Osteoblast (primary cell): ENCODE measurements at regions not wholly inside any gene's neighbourhood (a gene's known extent, or its start where the extent isn't known, plus 50 kb on each side); places are given as distances from the start of the nearest gene placed in this dataset.

Source experiments
- DNase-seq: peaks from one replicate; pipeline ENCODE4 v3.0.0; 2011; ENCODE audit warnings: low spot score, mixed read lengths; ENCODE audit not compliant: insufficient read length; ENCODE audit errors: missing footprints
- H2AFZ ChIP-seq: 2 replicates; pipeline ENCODE4 v1.6.0; 2011; ENCODE audit warnings: mild to moderate bottlenecking, low read length
- H3K27ac ChIP-seq: 2 replicates; pipeline ENCODE4 v1.5.1; 2011; ENCODE audit warnings: mild to moderate bottlenecking, low read depth, low read length, moderate library complexity
- H3K27me3 ChIP-seq: 2 replicates; pipeline ENCODE4 v1.6.0; 2012; ENCODE audit warnings: mild to moderate bottlenecking, control low read depth, inconsistent platforms, low read length, moderate library complexity; ENCODE audit not compliant: insufficient read depth
- H3K36me3 ChIP-seq: 2 replicates; pipeline ENCODE4 v1.5.1; 2011; ENCODE audit warnings: mild to moderate bottlenecking, low read length, control low read depth, moderate library complexity; ENCODE audit not compliant: insufficient read depth
- H3K4me1 ChIP-seq: 2 replicates; pipeline ENCODE4 v1.5.1; 2011; ENCODE audit warnings: mild to moderate bottlenecking, low read length, control low read depth, moderate library complexity; ENCODE audit not compliant: insufficient read depth
- H3K4me2 ChIP-seq: 2 replicates; pipeline ENCODE4 v1.6.0; 2011; ENCODE audit warnings: mild to moderate bottlenecking, low read length; ENCODE audit not compliant: insufficient read depth
- H3K4me3 ChIP-seq: fragments of 200-600 bp; sonication (generic); 3 replicates; pipeline ENCODE4 v1.5.1; 2012; ENCODE audit warnings: mild to moderate bottlenecking, low read length, inconsistent platforms; ENCODE audit not compliant: insufficient read depth
- H3K79me2 ChIP-seq: 2 replicates; pipeline ENCODE4 v1.6.0; 2012; ENCODE audit warnings: mild to moderate bottlenecking, low read length, control low read depth, inconsistent platforms; ENCODE audit not compliant: insufficient read depth
- H3K9me3 ChIP-seq: 2 replicates; pipeline ENCODE4 v1.5.1; 2011; ENCODE audit warnings: low read depth, low read length, control low read depth
- H4K20me1 ChIP-seq: 2 replicates; pipeline ENCODE4 v1.6.0; 2012; ENCODE audit warnings: mild to moderate bottlenecking, low read length, control low read depth; ENCODE audit not compliant: insufficient read depth
- TF ChIP-seq, protein P1 (sequence below): IDR thresholded peaks from 2 replicates; pipeline ENCODE4 v1.5.1; 2011; ENCODE audit warnings: mild to moderate bottlenecking, low read depth, low read length, moderate library complexity; ENCODE audit errors: extremely low read depth

- H3K9me3 ChIP-seq, result no peaks in the 10 kb centered on the region
- no peak overlapping the region for H2AFZ ChIP-seq
- no peak overlapping the region for H3K4me3 ChIP-seq
- no peaks in the 10 kb centered on the region for H3K4me1 ChIP-seq
- no peaks in the 10 kb centered on the region for H3K27me3 ChIP-seq
- TF ChIP-seq, protein P1, sequence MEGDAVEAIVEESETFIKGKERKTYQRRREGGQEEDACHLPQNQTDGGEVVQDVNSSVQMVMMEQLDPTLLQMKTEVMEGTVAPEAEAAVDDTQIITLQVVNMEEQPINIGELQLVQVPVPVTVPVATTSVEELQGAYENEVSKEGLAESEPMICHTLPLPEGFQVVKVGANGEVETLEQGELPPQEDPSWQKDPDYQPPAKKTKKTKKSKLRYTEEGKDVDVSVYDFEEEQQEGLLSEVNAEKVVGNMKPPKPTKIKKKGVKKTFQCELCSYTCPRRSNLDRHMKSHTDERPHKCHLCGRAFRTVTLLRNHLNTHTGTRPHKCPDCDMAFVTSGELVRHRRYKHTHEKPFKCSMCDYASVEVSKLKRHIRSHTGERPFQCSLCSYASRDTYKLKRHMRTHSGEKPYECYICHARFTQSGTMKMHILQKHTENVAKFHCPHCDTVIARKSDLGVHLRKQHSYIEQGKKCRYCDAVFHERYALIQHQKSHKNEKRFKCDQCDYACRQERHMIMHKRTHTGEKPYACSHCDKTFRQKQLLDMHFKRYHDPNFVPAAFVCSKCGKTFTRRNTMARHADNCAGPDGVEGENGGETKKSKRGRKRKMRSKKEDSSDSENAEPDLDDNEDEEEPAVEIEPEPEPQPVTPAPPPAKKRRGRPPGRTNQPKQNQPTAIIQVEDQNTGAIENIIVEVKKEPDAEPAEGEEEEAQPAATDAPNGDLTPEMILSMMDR, result no peak
- no peaks in the 10 kb centered on the region for H4K20me1 ChIP-seq
- no peaks in the 10 kb centered on the region for H3K36me3 ChIP-seq
- no peak for DNase-seq
- no peaks in the 10 kb centered on the region for H3K79me2 ChIP-seq
- H3K27ac ChIP-seq, result no peak overlapping the region
- H3K4me2 ChIP-seq, result no peak overlapping the region
Observed at GRCh38 chr18:61189376-61189775, 143.9 kb upstream of the CDH20 start.

DNA sequence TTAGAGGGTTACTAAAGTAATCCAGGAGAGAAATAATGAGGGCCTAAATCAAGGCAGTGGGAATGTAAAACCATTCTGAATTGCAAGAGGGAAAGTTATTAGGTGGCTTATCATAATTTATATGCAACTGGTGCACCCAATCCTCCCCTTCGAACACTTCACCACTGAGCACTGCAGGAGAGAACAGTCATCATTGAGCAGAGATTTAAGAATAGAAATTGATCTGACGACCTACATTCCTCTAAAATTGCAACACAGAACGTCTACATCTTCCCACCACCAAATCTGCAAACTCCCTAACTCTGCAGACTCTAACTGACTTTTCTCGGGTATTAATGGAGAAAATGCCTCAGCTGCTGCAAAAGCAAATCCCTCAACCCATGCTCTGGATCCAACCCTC is 138.5 kb upstream of the CDH20 start:
- Histone ChIP-seq H3K4me1 (no peaks in the 10 kb centered on the region), H3K27me3 (no peaks in the 10 kb centered on the region), H4K20me1 (no peaks in the 10 kb centered on the region), H2AFZ (no peak overlapping the region), H3K4me3 (no peak overlapping the region), H3K27ac (no peak overlapping the region), H3K36me3 (no peaks in the 10 kb centered on the region), H3K9me3 (no peaks in the 10 kb centered on the region), H3K4me2 (no peak overlapping the region), H3K79me2 (no peaks in the 10 kb centered on the region)
- TF ChIP-seq, protein P1, result no peak
- DNase-seq, result no peak

GRCh38 chr18:61196750-61197149 is 136.5 kb upstream of the CDH20 start:
- Histone ChIP-seq H3K27ac (no peak overlapping the region), H3K9me3 (no peaks in the 10 kb centered on the region), H3K4me3 (no peak overlapping the region), H3K4me2 (no peak overlapping the region), H3K79me2 (no peaks in the 10 kb centered on the region), H4K20me1 (no peaks in the 10 kb centered on the region), H3K36me3 (no peaks in the 10 kb centered on the region), H3K27me3 (no peaks in the 10 kb centered on the region), H2AFZ (no peak overlapping the region), H3K4me1 (no peaks in the 10 kb centered on the region)
- TF ChIP-seq, protein P1, result no peak
- no peak for DNase-seq

DNA sequence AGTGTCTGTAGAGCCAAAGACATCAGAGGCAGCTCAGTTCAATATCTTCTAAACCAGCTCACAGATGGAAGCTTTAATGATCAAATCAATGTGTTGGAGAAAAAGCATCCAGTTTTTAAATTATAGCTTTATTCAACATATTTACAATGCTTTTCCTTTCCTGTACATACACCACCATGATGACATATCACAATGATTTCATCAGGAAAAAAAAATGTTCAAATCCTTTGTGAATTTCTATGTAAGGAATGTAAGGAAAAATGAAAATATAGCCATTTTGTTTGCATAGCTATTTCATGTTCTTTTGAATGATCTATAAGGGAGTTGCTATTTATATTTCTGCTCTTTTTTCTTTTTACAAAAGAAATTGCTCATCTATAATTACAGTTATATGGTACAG is 134.7 kb upstream of the CDH20 start:
- TF ChIP-seq, protein P1, result no peak
- Histone ChIP-seq H3K4me1 (no peaks in the 10 kb centered on the region), H3K4me3 (no peak overlapping the region), H2AFZ (no peak overlapping the region), H3K4me2 (no peak overlapping the region), H4K20me1 (no peaks in the 10 kb centered on the region), H3K9me3 (no peaks in the 10 kb centered on the region), H3K27me3 (no peaks in the 10 kb centered on the region), H3K79me2 (no peaks in the 10 kb centered on the region), H3K27ac (no peak overlapping the region), H3K36me3 (no peaks in the 10 kb centered on the region)
- DNase-seq, result no peak
